ENCODE measurements at regions not wholly inside any gene's neighbourhood (a gene's known extent, or its start where the extent isn't known, plus 50 kb on each side); places are given as distances from the start of the nearest gene placed in this dataset.

DNA sequence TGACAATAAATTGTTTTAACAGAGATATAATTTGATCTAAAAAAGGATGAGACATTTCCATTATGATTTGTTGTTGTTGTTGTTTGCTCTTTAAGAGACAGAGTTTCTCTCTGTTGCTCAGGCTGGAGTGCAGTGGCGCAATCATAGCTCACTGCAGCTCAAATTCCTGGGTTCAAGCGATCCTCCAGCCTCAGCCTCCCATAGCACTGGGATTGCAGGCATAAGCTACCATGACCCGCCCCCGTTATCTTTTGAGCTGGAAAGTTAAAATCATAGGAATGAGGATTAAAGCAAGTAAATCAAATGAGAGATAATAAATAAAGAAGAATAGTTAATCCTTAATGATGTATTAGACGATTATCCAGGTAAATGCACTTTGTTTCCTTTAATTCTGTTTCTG lies 224.4 kb upstream of the SMIM31 start:
- H3K4me1 ChIP-seq, result no peaks in the 10 kb centered on the region
- H3K27me3 ChIP-seq, result no peaks in the 10 kb centered on the region
- H3K4me2 ChIP-seq, result no peak overlapping the region
- no peak overlapping the region for H3K9ac ChIP-seq
- H3K27ac ChIP-seq, result no peak overlapping the region
- no peak overlapping the region for H3K4me3 ChIP-seq
- no peaks in the 10 kb centered on the region for H3K9me3 ChIP-seq
- no peaks in the 10 kb centered on the region for H3K36me3 ChIP-seq
- TF ChIP-seq Cebpa-rat (IDR thresholded peaks at IDR 0.05), result no peak
- H4K20me1 ChIP-seq, result no peaks in the 10 kb centered on the region

DNA sequence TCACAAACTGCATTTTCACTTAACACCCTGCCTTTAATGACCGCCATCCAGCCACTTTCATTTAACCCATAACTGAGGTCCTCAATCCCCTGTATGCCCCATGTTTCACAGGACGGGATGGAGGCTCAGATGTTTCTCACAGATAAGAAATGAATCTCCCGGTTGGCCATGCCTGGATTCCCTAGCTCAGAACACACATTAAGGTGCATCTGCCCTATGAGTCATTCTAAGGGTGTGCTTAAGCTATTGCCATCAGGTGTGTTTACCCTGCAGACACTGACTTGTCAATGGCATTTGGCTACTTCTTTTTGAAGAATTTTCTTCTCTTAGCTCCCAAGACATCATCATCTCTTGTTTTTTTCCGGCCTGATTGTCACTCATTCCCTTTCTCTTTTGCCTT lies 222.6 kb upstream of the SMIM31 start:
- H3K27me3 ChIP-seq, result no peaks in the 10 kb centered on the region
- no peak for TF ChIP-seq Cebpa-rat (IDR thresholded peaks at IDR 0.05)
- no peak overlapping the region for H3K4me3 ChIP-seq

DNA sequence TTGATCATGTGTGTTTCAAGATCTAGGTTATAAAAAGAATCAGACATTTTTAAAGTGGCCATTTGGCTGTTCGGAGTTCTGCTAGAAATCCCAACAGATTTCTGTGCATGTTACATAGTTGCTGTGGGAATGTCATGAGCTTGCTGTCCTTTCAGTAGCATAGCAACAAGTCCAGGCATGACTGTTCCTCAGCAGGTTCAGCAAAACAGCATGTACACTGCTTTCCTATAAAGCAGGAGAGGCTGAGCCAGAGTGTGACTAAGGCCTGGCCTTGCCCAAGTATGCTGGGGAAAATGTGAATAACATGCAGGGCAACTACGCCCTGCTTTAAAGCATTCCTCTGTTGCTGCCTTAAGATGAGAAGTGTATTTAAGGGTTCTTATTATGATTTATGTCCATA lies 217.1 kb upstream of the SMIM31 start:
- Histone ChIP-seq H3K4me2 (no peak overlapping the region), H3K27ac (no peak overlapping the region), H3K27me3 (no peaks in the 10 kb centered on the region), H4K20me1 (no peaks in the 10 kb centered on the region), H3K4me1 (peaks cover 8% of the 10 kb centered on the region), H3K9me3 (peaks cover 22% of the 10 kb centered on the region), H3K36me3 (no peaks in the 10 kb centered on the region), H3K4me3 (no peak overlapping the region), H3K9ac (no peak overlapping the region)
- no peak for TF ChIP-seq Cebpa-rat (IDR thresholded peaks at IDR 0.05)

More for the DNA sequence above, 222.6 kb upstream of the SMIM31 start:
- Histone ChIP-seq H3K9me3 (no peaks in the 10 kb centered on the region), H3K36me3 (no peaks in the 10 kb centered on the region), H3K27ac (no peak overlapping the region), H3K4me1 (no peaks in the 10 kb centered on the region), H4K20me1 (no peaks in the 10 kb centered on the region), H3K9ac (no peak overlapping the region), H3K4me2 (no peak overlapping the region)

DNA sequence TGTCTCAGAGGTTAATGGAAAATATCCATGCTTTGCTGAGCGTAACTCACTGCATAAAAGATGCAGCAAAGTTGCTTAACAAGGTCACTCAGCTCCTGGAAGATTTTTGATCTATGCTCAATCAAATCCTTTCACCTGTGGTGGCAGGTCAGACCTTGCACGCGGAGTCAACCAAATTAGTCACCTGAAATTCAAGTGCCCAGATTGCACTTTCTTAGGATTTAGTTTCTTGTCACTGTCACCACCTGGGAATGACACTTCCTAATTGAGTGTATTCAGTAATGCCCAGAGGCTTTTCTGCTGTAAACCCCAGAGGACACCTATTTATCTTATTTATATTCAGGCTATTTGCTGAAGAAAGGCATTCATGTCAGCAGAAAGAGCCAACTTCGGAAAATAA lies 215.8 kb upstream of the SMIM31 start:
- peak overlapping the region; percentile 27; the same call in 1 of the 2 replicates for H3K4me2 ChIP-seq
- no peak overlapping the region for H3K4me3 ChIP-seq
- H3K9me3 ChIP-seq, result peaks cover 22% of the 10 kb centered on the region
- no peaks in the 10 kb centered on the region for H3K27me3 ChIP-seq
- peaks cover 8% of the 10 kb centered on the region for H3K4me1 ChIP-seq
- TF ChIP-seq Cebpa-rat (IDR thresholded peaks at IDR 0.05), result no peak
- H3K27ac ChIP-seq, result no peak overlapping the region
- no peaks in the 10 kb centered on the region for H3K36me3 ChIP-seq
- no peak overlapping the region for H3K9ac ChIP-seq
- H4K20me1 ChIP-seq, result no peaks in the 10 kb centered on the region

DNA sequence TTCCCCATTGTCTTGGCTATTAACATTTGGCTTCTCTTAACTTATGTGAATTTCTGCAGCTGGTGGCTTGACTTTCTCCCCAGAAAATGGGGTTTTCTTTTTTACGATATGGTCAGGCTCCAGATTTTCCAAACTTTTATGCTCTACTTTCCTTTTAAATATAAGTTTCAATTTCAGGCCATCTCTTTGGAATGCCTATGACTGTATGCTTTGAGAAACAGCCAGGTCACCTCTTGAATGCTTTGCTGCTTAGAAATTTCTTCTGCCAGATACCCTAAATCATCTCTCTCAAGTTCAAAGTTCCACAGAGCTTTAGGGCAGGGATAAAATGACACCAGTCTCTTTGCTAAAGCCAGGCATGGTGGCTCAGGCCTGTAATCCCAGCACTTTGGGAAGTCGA lies 212.9 kb upstream of the SMIM31 start:
- Histone ChIP-seq H3K9ac (no peak overlapping the region), H3K27me3 (no peaks in the 10 kb centered on the region), H4K20me1 (no peaks in the 10 kb centered on the region), H3K9me3 (peaks cover 22% of the 10 kb centered on the region), H3K4me2 (no peak overlapping the region), H3K4me3 (no peak overlapping the region), H3K4me1 (peaks cover 8% of the 10 kb centered on the region), H3K36me3 (no peaks in the 10 kb centered on the region), H3K27ac (no peak overlapping the region)
- no peak for TF ChIP-seq Cebpa-rat (IDR thresholded peaks at IDR 0.05)

DNA sequence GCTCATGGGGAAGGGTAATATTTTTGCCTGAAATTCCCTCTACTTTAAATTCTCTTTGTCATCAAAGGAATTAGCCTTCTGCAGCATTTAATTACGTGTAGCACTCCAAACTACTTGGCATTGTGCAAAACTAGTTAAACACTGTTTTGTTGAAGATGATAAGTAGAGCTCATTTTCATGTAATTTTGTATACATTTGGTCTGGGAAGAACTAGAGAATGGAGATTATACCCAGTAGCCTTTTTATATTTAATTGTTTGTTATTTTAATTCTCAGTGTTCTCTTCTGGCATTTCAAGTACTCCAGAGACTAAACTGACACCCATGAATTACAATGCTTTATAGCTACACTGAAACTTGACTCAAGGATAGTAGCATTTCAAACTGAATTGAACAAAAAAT lies 211.5 kb upstream of the SMIM31 start:
- no peak for TF ChIP-seq Cebpa-rat (IDR thresholded peaks at IDR 0.05)
- Histone ChIP-seq H3K36me3 (no peaks in the 10 kb centered on the region), H3K27ac (no peak overlapping the region), H3K27me3 (no peaks in the 10 kb centered on the region), H4K20me1 (no peaks in the 10 kb centered on the region), H3K4me3 (no peak overlapping the region), H3K4me1 (peaks cover 8% of the 10 kb centered on the region), H3K4me2 (no peak overlapping the region), H3K9me3 (peaks cover 22% of the 10 kb centered on the region), H3K9ac (no peak overlapping the region)

DNA sequence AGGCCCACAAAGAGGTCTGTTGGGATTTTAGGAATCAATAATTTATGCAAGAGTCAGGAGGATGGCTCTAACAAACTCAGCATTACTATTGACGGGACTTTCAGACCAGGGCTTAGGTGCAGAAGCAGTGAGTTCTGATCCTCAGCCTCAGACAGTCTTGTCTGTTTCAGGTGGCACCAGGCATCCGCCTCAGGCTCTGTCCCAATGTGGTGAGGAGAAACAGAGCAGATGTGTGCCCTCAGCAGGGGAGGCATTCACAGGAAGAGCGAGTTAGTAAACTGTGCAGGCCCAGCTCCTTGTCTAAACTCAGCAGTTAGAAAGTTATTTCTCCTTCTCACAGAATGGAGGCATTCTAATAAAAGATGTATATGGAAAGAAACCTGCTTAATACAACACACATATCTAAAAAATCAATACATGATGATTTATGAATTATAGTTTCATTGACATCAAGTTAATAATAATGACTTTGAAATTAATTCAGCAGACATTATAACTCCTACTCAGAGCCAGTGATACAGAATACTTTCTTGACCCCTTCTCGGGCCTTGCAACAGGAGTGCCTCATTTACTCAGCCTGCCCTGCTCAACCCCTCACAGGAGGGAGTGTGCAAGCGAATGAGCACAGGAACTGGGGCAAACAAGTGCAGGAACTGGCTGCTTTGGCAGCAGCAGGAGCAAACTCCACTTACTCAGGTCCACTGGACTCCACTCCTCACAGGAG lies 202.8 kb upstream of the SMIM31 start:
- H4K20me1 ChIP-seq, result no peaks in the 10 kb centered on the region
- no peak overlapping the region for H3K4me3 ChIP-seq
- H3K4me2 ChIP-seq, result no peak overlapping the region
- no peak for TF ChIP-seq Cebpa-rat (IDR thresholded peaks at IDR 0.05)
- no peaks in the 10 kb centered on the region for H3K4me1 ChIP-seq
- no peaks in the 10 kb centered on the region for H3K36me3 ChIP-seq
- H3K27me3 ChIP-seq, result no peaks in the 10 kb centered on the region
- no peak overlapping the region for H3K9ac ChIP-seq
- peaks cover 6% of the 10 kb centered on the region; the same call in 1 of the 2 replicates for H3K9me3 ChIP-seq
- no peak overlapping the region for H3K27ac ChIP-seq

DNA sequence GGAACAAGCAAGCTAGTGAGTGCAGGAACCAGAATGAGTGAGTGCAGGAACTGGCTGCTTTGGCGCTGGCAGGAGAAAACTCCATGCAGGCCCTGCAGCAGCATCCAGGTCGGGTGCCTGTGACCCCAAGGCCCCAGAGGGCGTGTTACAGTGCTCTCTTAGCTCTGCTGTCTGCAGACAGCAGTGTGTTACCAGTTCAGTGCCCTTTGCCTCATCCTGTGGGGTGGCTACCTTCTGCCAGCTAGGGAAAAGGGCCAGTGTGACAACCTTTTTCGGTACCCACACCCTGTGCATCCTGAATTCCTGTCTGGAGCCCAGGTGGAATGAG lies 202.3 kb upstream of the SMIM31 start:
- H3K27me3 ChIP-seq, result no peaks in the 10 kb centered on the region
- H3K4me1 ChIP-seq, result no peaks in the 10 kb centered on the region
- no peak overlapping the region for H3K27ac ChIP-seq
- no peaks in the 10 kb centered on the region for H4K20me1 ChIP-seq
- H3K9ac ChIP-seq, result no peak overlapping the region
- no peaks in the 10 kb centered on the region for H3K36me3 ChIP-seq
- no peak for TF ChIP-seq Cebpa-rat (IDR thresholded peaks at IDR 0.05)
- H3K4me3 ChIP-seq, result no peak overlapping the region
- no peak overlapping the region for H3K4me2 ChIP-seq
- H3K9me3 ChIP-seq, result peaks cover 6% of the 10 kb centered on the region; the same call in 1 of the 2 replicates

DNA sequence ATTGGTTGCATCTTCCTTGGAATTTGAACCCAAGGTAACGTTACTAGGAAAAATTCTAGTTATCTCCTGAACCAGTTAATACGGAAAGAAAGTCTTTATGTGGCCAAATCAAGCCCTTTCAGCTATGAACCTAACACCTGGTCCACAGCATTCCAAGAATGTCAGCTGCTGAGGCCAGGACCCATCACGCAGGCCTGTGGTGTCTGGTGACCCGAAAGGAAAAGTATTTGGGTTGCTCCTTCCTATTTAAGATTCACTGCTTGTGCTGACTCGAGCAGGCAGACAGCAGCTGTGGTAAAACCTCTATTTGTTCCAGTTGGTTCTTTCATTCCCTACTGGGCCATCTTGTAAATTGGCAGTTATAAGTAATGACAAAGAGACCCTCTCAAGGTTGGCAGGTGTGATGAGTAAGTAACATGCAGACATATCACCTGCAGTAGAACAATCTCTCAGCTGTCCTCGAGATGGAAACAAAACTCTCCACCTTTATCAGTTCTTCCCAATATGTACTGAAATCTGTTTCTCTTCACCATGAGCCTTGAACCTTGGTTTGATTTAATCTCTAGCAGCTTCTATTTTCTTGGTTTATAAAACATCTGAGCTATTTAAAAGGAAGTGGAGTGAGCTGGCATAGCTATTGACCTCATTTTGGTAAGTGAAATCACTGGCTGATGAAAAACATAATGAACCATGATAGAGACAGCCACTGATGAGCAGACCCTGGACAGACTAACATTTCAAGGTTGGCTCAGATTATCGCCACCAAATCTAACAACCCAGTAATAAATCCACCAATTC lies 182.1 kb upstream of the SMIM31 start:
- no peak for TF ChIP-seq Cebpa-rat (IDR thresholded peaks at IDR 0.05)
- H3K36me3 ChIP-seq, result no peaks in the 10 kb centered on the region
- no peaks in the 10 kb centered on the region for H3K4me1 ChIP-seq
- H4K20me1 ChIP-seq, result no peaks in the 10 kb centered on the region
- no peaks in the 10 kb centered on the region for H3K27me3 ChIP-seq
- peaks cover 11% of the 10 kb centered on the region for H3K9me3 ChIP-seq
- no peak overlapping the region for H3K9ac ChIP-seq
- H3K4me3 ChIP-seq, result no peak overlapping the region
- H3K4me2 ChIP-seq, result no peak overlapping the region
- no peak overlapping the region for H3K27ac ChIP-seq

DNA sequence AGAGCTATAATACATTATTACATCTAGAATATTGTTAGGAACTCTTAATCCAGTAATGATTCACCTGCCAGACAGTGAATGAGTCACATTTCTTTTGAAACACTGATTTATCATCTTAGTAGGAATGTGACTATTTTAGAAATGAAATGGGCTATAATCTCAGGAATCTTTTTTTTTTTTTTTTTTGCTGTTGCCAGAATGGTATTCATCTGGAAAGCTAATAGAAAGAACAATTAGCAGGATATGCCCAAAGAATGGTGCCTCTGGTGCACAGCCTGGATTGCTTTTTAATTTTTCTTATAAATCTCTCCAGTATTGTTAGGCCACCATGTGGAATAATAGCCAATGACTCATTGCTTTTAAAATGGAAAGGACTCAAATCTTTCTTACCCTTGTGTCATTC lies 181.1 kb upstream of the SMIM31 start:
- no peak overlapping the region for H3K9ac ChIP-seq
- H3K9me3 ChIP-seq, result peaks cover 11% of the 10 kb centered on the region
- no peaks in the 10 kb centered on the region for H3K4me1 ChIP-seq
- H3K27me3 ChIP-seq, result no peaks in the 10 kb centered on the region
- no peaks in the 10 kb centered on the region for H3K36me3 ChIP-seq
- H4K20me1 ChIP-seq, result no peaks in the 10 kb centered on the region
- H3K4me3 ChIP-seq, result no peak overlapping the region
- TF ChIP-seq Cebpa-rat (IDR thresholded peaks at IDR 0.05), result no peak
- H3K4me2 ChIP-seq, result no peak overlapping the region
- no peak overlapping the region for H3K27ac ChIP-seq

All from BLaER1 (cell line).